Heart right ventricle (tissue), 16 donors: ENCODE measurements at regions not wholly inside any gene's neighbourhood (a gene's known extent, or its start where the extent isn't known, plus 50 kb on each side); places are given as distances from the start of the nearest gene placed in this dataset.

Experiments
- ATAC-seq, 8 donors: fragments of 200-7000 bp; cut with Tn5 transposase; one replicate each; pipeline ENCODE4 v1.9.1; 2020; ENCODE audit warnings: mild to moderate bottlenecking in 8 of 8, moderate library complexity in 8 of 8, moderate number of reproducible peaks in 1 of 8
- DNase-seq, 2 donors: peaks; one replicate each; pipeline ENCODE4 v3.0.0-alpha.2; 2020
- H3K27ac ChIP-seq, 10 donors: fragments of 200-600 bp; sonication (generic) in 2 of 10; one replicate each; pipeline versions ENCODE4 v1.5.0 to v1.8.0; 2020 to 2022; ENCODE audit warnings: mild to moderate bottlenecking in 3 of 10
- H3K27me3 ChIP-seq, 7 donors: fragments of 200-600 bp; one replicate each; pipeline ENCODE4 v1.8.0; 2021 to 2022; ENCODE audit warnings: mild to moderate bottlenecking in 2 of 7
- H3K36me3 ChIP-seq, 9 donors: fragments of 200-600 bp; sonication (generic) in 1 of 9; one replicate each; pipeline versions ENCODE4 v1.5.0 to v1.8.0; 2020 to 2022; ENCODE audit warnings: mild to moderate bottlenecking in 2 of 9
- H3K4me1 ChIP-seq, 9 donors: fragments of 200-600 bp; sonication (generic) in 1 of 9; one replicate each; pipeline versions ENCODE4 v1.5.0 to v1.8.0; 2020 to 2022; ENCODE audit warnings: mild to moderate bottlenecking in 4 of 9
- H3K4me3 ChIP-seq, 10 donors: fragments of 200-600 bp; sonication (generic) in 2 of 10; one replicate each; pipeline versions ENCODE4 v1.5.0 to v1.8.0; 2020 to 2022; ENCODE audit warnings: mild to moderate bottlenecking in 7 of 10, moderate library complexity in 2 of 10
- H3K9me3 ChIP-seq, 11 donors: fragments of 200-600 bp in 10 of 11; sonication (generic) in 2 of 11; one replicate each; pipeline versions ENCODE4 v1.5.0 to v1.8.0; 2013 to 2022; ENCODE audit warnings: mild to moderate bottlenecking in 2 of 11, control low read depth in 1 of 11, moderate library complexity in 1 of 11
- CTCF ChIP-seq, 9 donors: fragments of 200-600 bp; sonication (generic) in 2 of 9; IDR thresholded peaks; one replicate each; pipeline versions ENCODE4 v1.5.0 to v1.8.0; 2021 to 2022; ENCODE audit warnings: antibody characterized with exemption in 9 of 9, mild to moderate bottlenecking in 5 of 9, moderate library complexity in 1 of 9
- WGBS, 2 donors: extraction: QIAGEN DNeasy Blood & Tissue Kit; methylation state at CpG; one replicate each; pipeline ENCODE4 v1.1.7; 2013; ENCODE audit warnings: inconsistent platforms in 1 of 2; 5-methylcytosine and 5-hydroxymethylcytosine counted together
- intact Hi-C, 10 donors: fragments of 100-400 bp; cut with DNase I; formaldehyde crosslinking; loops; one replicate each; pipeline versions ENCODE4 v1.11.1 to v1.14.2; 2022
- donor health status: Arrhythmogenic right ventricular cardiomyopathy.
- donor health status: ischemic (EF 13 %, LVEDD 7.1; RV severe dilation, severe dysfunction).
- donor health status: healthy with polysubstance abuse.
- donor health status: DM: no; HTN: yes; CAD: no.
- donor health status: DM: no; HTN: no; CAD: no.
- donor health status: ischemic (EF 25% LVEDD 6.9; RV normal size, moderate dysfunction).
- donor health status: ischemic (EF 25% LVEDD 5.7; RV mildly dilated, moderate dysfunction).
- donor health status: healthy.
- donor health status: DM: yes; HTN: yes; CAD: no.
- donor health status: Ischemic cardiomyopathy.
- donor health status: ischemic (EF 35%, LVEDD 5.7; RV mildly dilated, moderate dysfunction).
- donor health status: nonischemic (EF 11% LVEDD 7.7; RV severe dilation, severe dysfunction).
- donor health status: DM: yes; HTN: yes; CAD: no.
- donor health status: PGD.
- donor health status: ischemic (EF 29% LVEDD 5.4; RV normal size, mild dysfunction).
- donor health status: nonischemic (EF 23%, LVEDD 6.1; RV moderate dilation, normal function).

- Histone ChIP-seq H3K27ac (no peak overlapping the region), H3K4me3 (no peak overlapping the region), H3K27me3 (no peaks in the 10 kb centered on the region), H3K36me3 (no peaks in the 10 kb centered on the region), H3K9me3 (no peaks in the 10 kb centered on the region), H3K4me1 (no peaks in the 10 kb centered on the region)
- TF ChIP-seq CTCF (IDR thresholded peaks at IDR 0.05): no peak
- ATAC-seq (no peak), DNase-seq (no peak)
- 76 to 78% methylated on average over 2 of the region's 2 CpGs for WGBS, 2 donors
- intact Hi-C loops: no loop called here
Observed at GRCh38 chr3:117547956-117548550, 838.5 kb downstream of the TUSC7 start.

GRCh38 chr3:117548600-117548999, 839.0 kb downstream of the TUSC7 start:
- TF ChIP-seq CTCF (IDR thresholded peaks at IDR 0.05): no peak
- no peaks in the 10 kb centered on the region for H3K27me3 ChIP-seq
- no peaks in the 10 kb centered on the region for H3K9me3 ChIP-seq
- intact Hi-C loops: no loop called here
- ATAC-seq: no peak
- H3K4me3 ChIP-seq: no peak overlapping the region
- WGBS, 2 donors: 75% methylated on average over 3 of the region's 3 CpGs
- no peak for DNase-seq
- no peak overlapping the region for H3K27ac ChIP-seq
- no peaks in the 10 kb centered on the region for H3K4me1 ChIP-seq
- no peaks in the 10 kb centered on the region for H3K36me3 ChIP-seq

- Histone ChIP-seq H3K27ac (no peak overlapping the region), H3K9me3 (no peaks in the 10 kb centered on the region), H3K4me3 (no peak overlapping the region), H3K27me3 (no peaks in the 10 kb centered on the region), H3K36me3 (no peaks in the 10 kb centered on the region), H3K4me1 (no peaks in the 10 kb centered on the region)
- no peak for TF ChIP-seq CTCF (IDR thresholded peaks at IDR 0.05)
- ATAC-seq: no peak
- intact Hi-C loops: no loop called here
- WGBS, 2 donors: 84 to 85% methylated on average over 2 of the region's 2 CpGs
- no peak for DNase-seq
Observed at GRCh38 chr3:117549716-117550115, 840.1 kb downstream of the TUSC7 start.

- intact Hi-C loops: no loop called here
- ATAC-seq: no peak
Observed at GRCh38 chr3:117550766-117551165, 841.2 kb downstream of the TUSC7 start.

More at GRCh38 chr3:117550766-117551165, 841.2 kb downstream of the TUSC7 start:
- Histone ChIP-seq H3K27ac (no peak overlapping the region), H3K4me3 (no peak overlapping the region), H3K36me3 (no peaks in the 10 kb centered on the region), H3K4me1 (no peaks in the 10 kb centered on the region), H3K27me3 (no peaks in the 10 kb centered on the region), H3K9me3 (no peaks in the 10 kb centered on the region)
- DNase-seq: no peak
- no peak for TF ChIP-seq CTCF (IDR thresholded peaks at IDR 0.05)
- 58 to 59% methylated on average over 2 of the region's 2 CpGs for WGBS, 2 donors
